ENCODE measurements at regions not wholly inside any gene's neighbourhood (a gene's known extent, or its start where the extent isn't known, plus 50 kb on each side); places are given as distances from the start of the nearest gene placed in this dataset.

DNA sequence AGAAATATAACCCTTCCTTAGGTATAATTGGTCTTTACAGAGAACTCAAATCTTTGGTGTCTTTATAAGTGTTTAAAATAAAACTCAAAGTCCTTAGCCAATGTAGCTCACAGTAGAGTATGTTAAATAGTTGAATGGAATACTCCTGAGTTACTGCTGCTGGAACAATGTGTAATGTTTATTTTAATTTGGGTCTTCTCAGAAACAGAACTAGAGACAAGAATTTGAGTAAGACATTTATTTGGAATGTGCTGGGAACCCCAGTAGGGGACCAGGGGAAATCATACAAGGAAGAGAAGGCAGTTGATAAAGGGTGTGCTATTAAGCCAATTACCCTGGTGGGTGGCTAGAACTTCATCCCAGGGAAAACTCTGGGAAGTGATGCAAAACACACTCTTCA is 240.4 kb upstream of the LDB2 start:
- Histone ChIP-seq H3K9me3 (peaks cover 12% of the 10 kb centered on the region), H3K27ac (no peak overlapping the region), H3K36me3 (no peaks in the 10 kb centered on the region), H3K4me1 (peaks cover 2% of the 10 kb centered on the region), H3K27me3 (no peaks in the 10 kb centered on the region), H3K4me3 (no peak overlapping the region)
- TF ChIP-seq POLR2A (IDR thresholded peaks at IDR 0.05) = no peak
- TF ChIP-seq CTCF (IDR thresholded peaks at IDR 0.05) = no peak
- no peak for TF ChIP-seq POLR2AphosphoS5 (IDR thresholded peaks at IDR 0.05)
- TF ChIP-seq EP300 (IDR thresholded peaks at IDR 0.05) = no peak
- DNase-seq (ENCODE audit: low spot score in 2 of 2) = no peak

GRCh38 chr4:17134565-17134964 is 236.1 kb upstream of the LDB2 start:
- DNase-seq (ENCODE audit: low spot score in 2 of 2) = no peak
- H3K9me3 ChIP-seq = peaks cover 12% of the 10 kb centered on the region
- TF ChIP-seq POLR2AphosphoS5 (IDR thresholded peaks at IDR 0.05) (no peak), EP300 (IDR thresholded peaks at IDR 0.05) (no peak), CTCF (IDR thresholded peaks at IDR 0.05) (no peak), POLR2A (IDR thresholded peaks at IDR 0.05) (no peak)
- H3K27me3 ChIP-seq = no peaks in the 10 kb centered on the region
- H3K36me3 ChIP-seq = no peaks in the 10 kb centered on the region
- H3K27ac ChIP-seq = no peak overlapping the region
- H3K4me1 ChIP-seq = no peaks in the 10 kb centered on the region
- no peak overlapping the region for H3K4me3 ChIP-seq

GRCh38 chr4:17134100-17134499 is 235.7 kb upstream of the LDB2 start:
- 76% methylated on average over 3 of the region's 3 CpGs for WGBS
- peaks cover 8% of the 10 kb centered on the region for H3K9me3 ChIP-seq
- no peak for DNase-seq (ENCODE audit: low spot score in 2 of 2)
- H3K36me3 ChIP-seq = no peaks in the 10 kb centered on the region
- no peaks in the 10 kb centered on the region for H3K4me1 ChIP-seq
- TF ChIP-seq POLR2A (IDR thresholded peaks at IDR 0.05) (no peak), POLR2AphosphoS5 (IDR thresholded peaks at IDR 0.05) (no peak), EP300 (IDR thresholded peaks at IDR 0.05) (no peak), CTCF (IDR thresholded peaks at IDR 0.05) (no peak)
- H3K27me3 ChIP-seq = no peaks in the 10 kb centered on the region
- H3K4me3 ChIP-seq = no peak overlapping the region
- H3K27ac ChIP-seq = no peak overlapping the region

DNA sequence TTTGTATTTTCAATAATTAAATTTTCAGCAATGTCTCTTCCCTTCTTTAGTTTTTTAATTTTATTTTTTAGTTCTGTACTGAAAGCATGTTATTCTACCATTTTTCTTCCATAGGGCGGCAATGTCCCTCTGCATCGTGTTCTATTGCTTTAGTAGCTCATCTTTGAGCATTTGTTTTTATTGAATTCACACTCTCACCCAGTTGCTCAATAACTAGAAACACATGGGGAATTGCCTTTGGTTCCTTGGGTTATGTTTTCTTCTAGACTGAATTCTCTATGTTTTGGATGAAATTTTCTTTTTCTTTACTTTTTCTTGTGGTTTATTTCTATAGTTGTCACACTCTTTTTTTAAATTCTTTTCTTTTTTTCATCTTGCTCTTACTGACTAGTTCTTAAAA is 233.8 kb upstream of the LDB2 start:
- no peaks in the 10 kb centered on the region for H3K36me3 ChIP-seq
- H3K4me3 ChIP-seq = no peak overlapping the region
- no peak overlapping the region for H3K27ac ChIP-seq
- no peaks in the 10 kb centered on the region for H3K9me3 ChIP-seq
- DNase-seq (ENCODE audit: low spot score in 2 of 2) = no peak
- H3K4me1 ChIP-seq = no peaks in the 10 kb centered on the region
- TF ChIP-seq POLR2A (IDR thresholded peaks at IDR 0.05) (no peak), CTCF (IDR thresholded peaks at IDR 0.05) (no peak), EP300 (IDR thresholded peaks at IDR 0.05) (no peak), POLR2AphosphoS5 (IDR thresholded peaks at IDR 0.05) (no peak)
- H3K27me3 ChIP-seq = no peaks in the 10 kb centered on the region
- WGBS = 81% methylated on average over 2 of the region's 2 CpGs

GRCh38 chr4:17128268-17128667 is 229.8 kb upstream of the LDB2 start:
- WGBS = 58% methylated on average over 2 of the region's 2 CpGs
- H3K36me3 ChIP-seq = no peaks in the 10 kb centered on the region
- TF ChIP-seq POLR2A (IDR thresholded peaks at IDR 0.05) (no peak), POLR2AphosphoS5 (IDR thresholded peaks at IDR 0.05) (no peak), CTCF (IDR thresholded peaks at IDR 0.05) (no peak), EP300 (IDR thresholded peaks at IDR 0.05) (no peak)
- DNase-seq (ENCODE audit: low spot score in 2 of 2) = no peak
- no peak overlapping the region for H3K27ac ChIP-seq
- no peak overlapping the region for H3K4me3 ChIP-seq
- no peaks in the 10 kb centered on the region for H3K27me3 ChIP-seq
- H3K4me1 ChIP-seq = no peaks in the 10 kb centered on the region
- no peaks in the 10 kb centered on the region for H3K9me3 ChIP-seq

All from suprapubic skin (tissue), 4 donors.